GM19455 (cell line): ENCODE measurements at regions not wholly inside any gene's neighbourhood (a gene's known extent, or its start where the extent isn't known, plus 50 kb on each side); places are given as distances from the start of the nearest gene placed in this dataset.

Source experiments
- ATAC-seq: cut with Tn5 transposase; IDR thresholded peaks from one replicate; pipeline ENCODE4 v1.9.1; 2021; ENCODE audit not compliant: unreplicated experiment

DNA sequence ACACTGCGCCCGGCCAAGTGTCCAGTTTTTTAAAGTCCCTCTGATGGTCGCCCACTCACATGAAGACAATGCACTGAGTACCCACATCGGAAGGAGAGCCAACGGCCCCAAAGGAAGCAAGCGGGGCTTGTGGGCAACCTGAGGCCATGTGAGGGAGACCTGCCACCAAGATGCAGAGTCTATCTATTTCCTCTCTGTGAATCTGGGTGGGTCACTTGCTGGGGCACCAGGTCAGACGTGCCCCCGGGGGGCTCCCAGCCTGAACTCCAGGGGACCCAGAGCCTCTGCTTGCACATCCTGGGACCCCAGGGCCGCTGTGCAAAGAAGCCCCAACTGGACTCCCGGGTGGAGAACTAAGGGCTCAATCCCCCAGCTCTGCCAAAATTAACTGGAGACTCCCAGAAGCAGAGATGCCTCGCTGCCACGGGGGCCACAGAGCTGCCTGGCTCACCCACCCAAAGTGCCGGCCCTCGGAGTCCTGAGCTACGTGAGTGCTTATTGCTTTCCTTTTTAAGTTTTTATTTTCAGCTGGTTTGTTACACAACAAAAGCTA lies 106.4 kb downstream of the BRD1 start:
- ATAC-seq: no peak

DNA sequence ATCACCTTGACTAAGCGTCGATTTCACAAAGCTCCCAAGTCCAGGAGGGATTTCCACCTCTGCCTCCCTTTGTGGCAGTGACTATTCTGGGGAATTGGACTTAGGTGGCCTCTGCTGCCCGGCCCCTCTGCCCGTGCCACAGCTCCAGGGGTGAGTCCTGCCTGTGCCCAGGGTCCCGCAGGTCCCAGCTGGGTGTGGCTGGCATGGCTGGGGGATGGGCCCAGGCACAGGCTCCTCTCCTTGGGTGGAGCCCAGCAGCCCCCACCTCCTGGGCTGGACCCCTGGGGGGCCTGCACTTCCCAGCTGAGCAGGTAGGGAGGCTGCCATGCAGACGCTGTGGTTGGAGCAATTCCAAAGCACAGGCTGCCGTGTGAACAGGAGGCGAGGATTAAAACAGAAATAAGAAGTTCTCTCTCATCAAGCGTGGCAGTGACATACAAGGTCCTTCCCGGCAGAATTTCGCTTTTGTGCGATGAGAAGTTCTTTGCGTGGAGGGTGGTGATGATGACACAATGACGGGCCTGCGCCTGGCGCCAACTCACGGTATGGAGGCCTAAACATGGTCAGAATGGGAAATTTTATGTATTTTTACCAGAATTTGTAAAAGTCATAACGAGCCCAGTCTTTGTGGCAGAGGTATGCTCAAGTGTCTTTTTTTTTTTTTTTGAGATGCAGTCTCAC lies 107.3 kb downstream of the BRD1 start:
- no peak for ATAC-seq

DNA sequence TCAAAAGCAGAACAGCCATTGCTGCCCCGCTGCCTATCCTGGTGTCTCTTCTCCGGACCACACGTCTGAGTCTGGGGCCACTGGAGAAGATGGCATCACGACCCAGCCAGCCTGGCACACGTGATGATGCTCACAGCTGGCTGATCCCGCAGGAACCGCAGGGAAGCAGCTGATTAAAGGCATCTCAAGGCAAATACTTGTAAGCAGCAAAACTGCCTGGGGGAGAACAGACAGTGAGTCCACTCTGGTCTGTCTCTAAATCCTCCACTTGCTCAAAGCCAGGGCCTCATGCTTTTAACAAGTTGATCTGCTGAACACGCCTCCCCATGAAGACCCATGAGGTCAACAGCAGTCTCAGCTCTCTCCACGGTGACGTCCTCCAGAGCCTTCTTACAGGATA lies 108.6 kb downstream of the BRD1 start:
- ATAC-seq: no peak

GRCh38 chr22:49718396-49718795 lies 109.3 kb downstream of the BRD1 start:
- no peak for ATAC-seq

- ATAC-seq: no peak
These were observed 110.3 kb downstream of the BRD1 start for GRCh38 chr22:49717322-49717919.

GRCh38 chr22:49716441-49716840 lies 111.2 kb downstream of the BRD1 start:
- no peak for ATAC-seq

DNA sequence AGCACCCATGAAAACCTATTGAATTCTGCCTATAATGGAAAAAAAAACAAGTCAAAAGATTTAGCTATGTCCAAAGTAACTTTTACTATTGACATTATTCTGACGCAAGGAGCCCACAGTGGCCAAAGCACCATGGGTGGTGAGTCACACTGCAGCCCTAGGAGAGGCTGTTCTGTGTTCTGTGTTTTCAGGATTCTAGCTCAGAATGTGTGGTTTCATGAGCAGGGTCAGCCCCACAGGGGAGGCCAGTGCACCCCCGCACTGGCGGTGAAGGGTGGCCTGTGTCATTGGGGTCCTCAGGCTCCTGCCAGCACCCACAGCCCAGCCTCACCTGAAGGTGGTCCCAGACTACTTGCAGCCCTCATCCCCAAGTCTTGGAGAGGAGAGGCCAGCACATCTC lies 112.2 kb downstream of the BRD1 start:
- no peak for ATAC-seq

DNA sequence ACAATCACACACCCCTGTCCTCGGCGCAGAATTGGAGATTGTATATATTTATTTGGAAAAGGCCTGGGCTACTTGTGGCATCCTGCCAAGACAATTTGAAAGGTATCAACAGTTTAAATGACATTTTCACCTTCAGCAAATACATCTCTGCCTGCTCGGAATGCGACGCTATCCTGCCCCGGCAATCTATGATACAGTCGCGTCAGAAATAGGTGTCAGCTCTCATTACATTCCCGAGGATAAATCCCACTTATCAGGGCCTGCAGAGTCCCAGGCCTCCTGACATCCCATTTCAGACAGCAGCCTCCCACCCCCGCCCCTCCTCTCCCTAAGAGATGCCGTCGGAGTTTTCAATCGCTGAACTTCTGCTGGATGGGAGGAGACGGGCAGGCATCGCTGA lies 114.7 kb downstream of the BRD1 start:
- no peak for ATAC-seq

DNA sequence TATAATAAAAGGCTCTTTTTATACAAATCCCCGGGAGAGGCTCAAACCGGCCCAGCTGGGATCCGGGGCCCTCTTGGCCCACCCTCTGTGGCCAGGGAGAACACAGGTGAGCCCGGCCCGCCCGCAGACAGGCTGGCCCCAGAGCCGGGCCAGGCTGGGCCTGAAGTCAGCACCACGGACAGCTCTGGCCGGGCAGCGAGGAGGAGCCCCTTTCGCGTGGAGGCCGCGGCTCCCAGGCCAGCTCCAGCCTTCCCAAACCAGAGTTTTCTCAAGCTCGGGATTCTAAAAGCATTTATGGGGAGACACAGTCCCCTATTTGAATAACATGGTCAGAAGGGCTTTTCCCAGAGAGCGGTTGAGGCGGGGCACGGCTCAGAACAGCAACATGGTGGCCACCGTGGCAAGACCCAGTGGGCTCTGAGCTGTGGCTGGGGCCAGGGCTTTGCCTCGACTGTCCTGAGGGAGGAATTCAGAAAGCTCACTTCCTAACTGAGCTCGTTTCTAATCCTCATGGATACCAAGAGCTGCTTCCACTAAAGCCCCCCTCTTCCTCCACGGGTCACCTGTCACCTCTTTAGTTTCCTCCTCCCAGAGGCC lies 115.4 kb downstream of the BRD1 start:
- no peak for ATAC-seq

DNA sequence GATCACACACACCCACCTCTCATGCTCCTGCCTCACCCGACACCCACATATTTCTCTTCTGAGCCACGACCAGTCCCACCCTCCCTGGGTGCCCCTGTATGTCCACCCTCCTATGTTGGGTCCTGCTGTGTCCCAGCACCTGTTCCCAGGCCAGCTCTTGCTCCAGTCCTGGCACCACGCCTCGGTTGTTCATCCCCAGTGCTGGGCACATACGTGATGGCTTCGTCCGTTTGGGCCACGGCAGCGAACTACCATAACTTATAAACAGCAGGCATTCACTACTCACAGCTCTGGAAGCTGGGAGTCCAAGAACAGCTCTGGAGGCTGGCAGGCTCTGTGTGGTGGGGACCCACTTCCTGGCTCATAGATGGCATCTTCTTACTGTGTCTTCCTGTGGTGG lies 116.9 kb downstream of the BRD1 start:
- no peak for ATAC-seq

- ATAC-seq: no peak
These were observed 118.2 kb downstream of the BRD1 start for GRCh38 chr22:49709464-49709863.

DNA sequence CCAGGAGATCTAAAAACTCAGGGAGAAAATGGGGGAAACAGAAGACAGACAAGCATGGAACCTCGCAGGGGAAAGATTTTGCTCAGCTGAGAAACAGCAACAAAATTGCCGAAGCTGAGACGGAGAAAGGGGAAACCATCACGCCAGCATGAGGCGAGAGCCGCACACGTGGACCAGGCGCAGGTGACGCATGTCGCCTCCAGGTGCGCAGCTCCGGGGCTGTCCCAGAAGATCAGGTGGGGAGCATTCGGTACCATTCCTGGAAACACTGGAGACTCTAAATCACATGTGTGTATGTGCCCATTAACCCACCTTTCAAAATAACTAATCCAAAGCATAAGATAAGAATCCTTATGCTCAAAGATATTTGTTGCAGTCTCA lies 121.7 kb downstream of the BRD1 start:
- ATAC-seq: no peak

DNA sequence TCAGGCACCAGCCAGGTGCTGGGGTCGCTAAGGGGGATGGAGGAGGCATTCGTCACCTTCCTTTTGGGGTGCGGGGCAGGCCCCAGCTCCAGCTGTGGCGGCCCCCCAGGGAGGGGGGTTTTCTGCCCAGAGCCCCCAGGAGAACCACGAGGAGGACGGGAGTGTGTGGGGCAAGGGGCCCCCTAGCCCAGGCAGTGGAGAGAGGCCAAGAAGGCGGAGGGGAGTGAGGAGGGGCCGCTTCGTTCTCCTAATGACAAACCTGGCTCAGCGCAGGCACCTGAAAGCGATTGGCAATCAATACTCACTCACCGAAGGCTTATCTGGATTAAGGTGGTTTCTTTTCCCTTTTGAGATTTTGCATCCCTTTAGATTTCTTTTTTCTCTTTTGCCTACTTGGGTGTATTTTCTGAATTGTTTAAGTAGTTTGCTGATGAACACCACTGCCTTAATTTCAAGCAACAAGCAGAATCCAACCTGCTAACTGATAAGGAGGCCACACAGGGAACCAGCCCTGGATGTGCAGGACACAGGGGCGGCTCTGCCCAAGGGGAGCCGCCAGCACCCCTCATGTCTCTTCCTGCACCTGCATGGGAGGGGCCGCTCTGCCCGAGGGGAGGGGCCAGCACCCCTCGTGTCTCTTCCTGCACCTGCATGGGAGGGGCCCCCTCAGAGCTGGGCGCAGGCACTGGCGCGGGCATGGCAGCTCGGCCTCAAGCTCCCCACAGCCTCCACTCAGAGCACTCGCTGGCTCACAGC lies 122.3 kb downstream of the BRD1 start:
- ATAC-seq: no peak

GRCh38 chr22:49704345-49705215 lies 123.1 kb downstream of the BRD1 start:
- ATAC-seq: no peak

- no peak for ATAC-seq
These were observed 123.7 kb downstream of the BRD1 start for GRCh38 chr22:49703990-49704344.

- ATAC-seq: no peak
These were observed 124.2 kb downstream of the BRD1 start for GRCh38 chr22:49703505-49703904.

DNA sequence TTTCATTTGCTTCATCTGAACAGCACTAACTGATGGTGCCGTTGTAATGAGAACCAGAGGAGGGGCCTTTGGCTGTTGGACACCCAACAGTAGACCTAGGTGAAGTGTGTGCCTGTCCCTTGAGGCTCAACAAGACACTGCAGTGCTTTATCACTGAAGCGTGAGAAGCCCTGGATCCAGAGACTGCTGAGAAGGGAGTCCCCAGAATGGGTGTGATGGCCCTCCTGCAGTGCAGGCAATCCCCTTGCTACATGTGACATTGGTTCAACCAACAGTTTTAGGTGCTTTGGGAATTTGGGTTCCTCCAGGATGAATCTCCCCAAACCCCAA lies 125.6 kb downstream of the BRD1 start:
- no peak for ATAC-seq

DNA sequence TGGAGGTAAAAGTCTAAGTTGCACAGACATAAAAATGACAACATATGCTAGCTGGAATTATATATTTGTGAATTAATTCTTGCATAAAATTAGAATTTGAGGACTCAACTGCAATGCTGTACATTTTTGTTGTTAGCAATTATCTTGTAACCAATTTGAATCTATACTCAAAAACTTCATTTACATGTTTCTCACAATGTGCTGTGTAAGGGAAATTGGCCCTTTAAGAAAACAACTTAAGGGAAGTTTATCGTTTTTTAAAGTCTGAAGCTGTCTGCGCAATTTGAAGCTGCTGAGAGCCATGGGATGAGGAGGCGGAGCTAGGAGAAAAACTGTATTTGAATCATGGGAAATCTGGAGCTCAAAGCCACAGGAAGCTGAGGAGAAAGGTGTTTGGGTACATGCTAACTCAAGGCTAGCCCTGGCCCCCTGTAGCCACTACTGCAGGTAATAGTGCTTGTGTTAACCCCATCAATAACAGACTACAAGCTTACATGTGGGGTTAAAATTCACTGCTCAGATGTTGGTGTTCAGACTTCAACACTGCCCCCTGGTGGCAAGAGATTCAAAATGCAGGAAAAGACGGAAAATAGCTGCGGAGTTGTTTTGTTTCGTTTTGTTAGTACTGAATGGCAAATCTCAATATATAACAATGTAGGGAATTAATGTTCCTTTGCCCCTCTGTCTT lies 126.1 kb downstream of the BRD1 start:
- ATAC-seq: no peak

DNA sequence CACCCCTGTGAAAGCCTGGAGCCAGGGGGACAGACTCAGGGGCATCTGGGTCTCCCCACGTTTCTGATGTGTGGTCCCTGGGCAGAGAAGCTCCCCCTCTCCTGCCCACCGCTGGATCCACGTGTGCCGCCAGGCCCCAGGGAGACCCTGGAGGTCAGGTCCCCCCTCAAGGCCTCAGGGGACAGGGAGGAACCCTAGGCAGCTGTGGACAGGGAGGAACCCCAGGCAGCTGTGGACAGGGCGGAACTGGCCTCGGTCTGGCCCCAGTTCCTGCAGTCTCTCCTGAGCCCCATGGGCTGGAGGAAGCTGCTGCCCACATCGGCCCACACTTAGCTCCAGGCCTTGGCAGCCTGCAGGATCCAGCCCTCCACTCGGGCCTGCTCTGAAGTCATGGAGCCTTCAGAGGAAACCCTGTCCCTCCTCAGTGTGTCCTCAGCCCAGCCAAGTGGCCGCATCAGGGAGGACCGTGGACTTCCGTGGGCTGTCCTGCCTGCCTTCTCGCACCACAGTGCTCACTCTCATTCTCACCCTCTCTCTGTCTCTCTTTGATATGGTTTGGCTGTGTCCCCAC lies 127.7 kb downstream of the BRD1 start:
- ATAC-seq: no peak

DNA sequence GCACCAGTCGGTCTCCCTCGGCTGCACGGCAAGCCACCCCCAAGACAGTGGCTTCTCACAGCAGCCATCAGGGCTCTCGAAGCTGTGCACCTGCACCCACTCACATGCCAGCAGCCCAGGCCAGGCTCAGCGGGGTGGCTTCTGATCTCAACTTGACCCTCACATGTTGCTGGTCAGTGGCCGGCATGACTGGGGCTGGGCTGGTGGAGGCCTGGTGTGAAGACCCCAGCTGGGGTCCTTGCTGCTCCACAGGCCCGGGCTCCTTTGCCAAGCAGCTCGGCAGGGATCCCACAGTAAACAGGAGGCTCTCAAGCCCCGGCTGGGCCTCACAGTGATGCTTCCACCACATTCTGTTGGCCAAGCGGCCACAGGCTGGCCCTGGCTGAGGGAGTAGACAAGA lies 128.2 kb downstream of the BRD1 start:
- ATAC-seq: no peak
